SHP77 treated with DMSO at 0.1 percent for 48 hours (cell line): ENCODE measurements at regions not wholly inside any gene's neighbourhood (a gene's known extent, or its start where the extent isn't known, plus 50 kb on each side); places are given as distances from the start of the nearest gene placed in this dataset.

Experiments used
- DNase-seq: peaks from one replicate; lab custom pipeline; 2025; lab: John Stamatoyannopoulos, UW

DNA sequence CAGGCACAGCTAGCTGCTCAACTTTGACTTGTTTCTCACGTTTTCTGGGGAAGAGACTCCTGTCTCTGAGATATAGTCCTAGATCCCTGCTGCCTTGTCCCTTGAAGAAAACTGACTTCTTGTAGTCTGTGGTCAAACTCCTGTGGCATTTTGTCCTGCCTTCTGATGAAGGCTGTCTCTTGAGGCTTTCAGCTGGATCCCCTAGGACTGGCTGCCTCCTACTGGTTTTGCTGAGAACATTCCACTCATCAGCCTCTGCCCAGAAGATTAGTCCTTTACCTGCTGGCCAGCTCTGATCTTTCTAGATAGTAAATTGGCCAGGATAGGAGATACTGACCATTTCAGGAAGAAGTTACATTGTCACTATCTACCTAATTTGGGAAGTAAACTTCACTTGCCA, 71.9 kb upstream of the CNR1 start:
- peak; percentile 20 for DNase-seq

GRCh38 chr6:88236612-88237360, 70.6 kb upstream of the CNR1 start:
- no peak for DNase-seq

DNA sequence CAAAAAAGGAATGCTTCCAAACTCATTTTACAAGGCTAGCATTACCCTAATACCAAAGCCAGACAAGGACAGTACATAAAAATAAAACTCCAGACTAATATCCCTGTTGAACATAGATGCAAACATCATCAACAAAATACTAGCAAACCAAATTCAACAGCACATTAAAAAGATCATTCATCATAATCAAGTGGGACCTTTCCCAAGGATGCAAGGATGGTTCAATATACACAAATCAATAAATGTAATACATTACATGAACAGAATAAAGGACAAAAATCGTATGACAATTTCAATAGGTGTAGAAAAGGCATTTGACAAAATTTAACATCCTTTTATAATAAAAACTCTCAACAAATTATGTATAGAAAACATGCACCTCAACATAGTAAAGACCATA, 66.6 kb upstream of the CNR1 start:
- DNase-seq: no peak

DNA sequence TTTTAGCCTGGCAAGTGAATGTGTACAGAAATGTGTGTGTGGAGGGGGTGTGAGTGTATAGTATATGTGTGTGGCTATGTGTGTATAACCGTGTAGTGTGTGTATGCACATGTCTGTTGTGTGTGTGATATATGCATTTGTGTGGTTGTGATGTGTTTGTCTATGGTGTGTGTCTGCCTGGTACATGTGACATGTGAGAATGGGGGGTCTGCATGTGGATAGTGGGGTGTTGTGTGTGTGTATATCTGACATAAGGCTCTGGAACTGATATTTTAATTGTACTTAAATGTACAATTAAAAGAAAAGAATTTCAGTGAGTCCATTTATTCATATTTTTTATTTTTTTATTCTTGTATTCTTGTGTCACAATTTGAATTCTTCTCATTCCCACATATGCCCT, 57.2 kb upstream of the CNR1 start:
- DNase-seq: no peak

DNA sequence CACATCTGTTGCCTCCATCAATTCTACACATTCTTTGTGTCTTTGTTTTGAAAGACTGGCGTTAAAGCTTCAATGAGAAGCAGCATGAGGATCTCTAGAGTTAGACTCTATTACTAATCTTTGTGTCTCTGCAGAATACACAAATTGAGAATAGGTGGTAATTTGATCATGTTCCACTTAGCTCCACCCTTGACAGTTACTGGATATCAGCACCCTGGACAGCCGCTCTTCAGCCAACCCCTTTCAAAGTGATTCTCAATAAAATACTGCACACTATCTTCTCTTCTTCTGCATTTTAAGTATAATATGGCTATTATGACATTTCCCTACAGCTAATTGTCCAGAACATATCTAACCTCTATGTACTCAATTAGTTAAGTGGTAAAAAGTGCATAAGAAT, 54.3 kb upstream of the CNR1 start:
- DNase-seq: no peak

- DNase-seq: no peak
Observed at GRCh38 chr6:88216182-88216581, 50.0 kb upstream of the CNR1 start.
